Natural killer cell (primary cell): ENCODE measurements at regions not wholly inside any gene's neighbourhood (a gene's known extent, or its start where the extent isn't known, plus 50 kb on each side); places are given as distances from the start of the nearest gene placed in this dataset.
A peak's percentile ranks its signal among the peaks of the same experiment; 100 is the strongest.
"Not testable (repeated sequence)": the region's sequence is repeated elsewhere in the genome, so short reads cannot be mapped to it uniquely, and the experiment has no call there.

ENCODE experiments used
- ATAC-seq, 3 donors: fragments of 150-1000 bp in 2 of 3; fragments of 200-7000 bp in 1 of 3; cut with Tn5 transposase; 1 replicate in 1 of 3; 2 replicates in 2 of 3; pipeline ENCODE4 v1.10.0; 2021; ENCODE audit warnings: mild to moderate bottlenecking in 2 of 3, moderate library complexity in 2 of 3
- DNase-seq, 2 donors: peaks; one replicate each; pipeline versions ENCODE4 v3.0.0 to v3.0.0-alpha.2; 2013 to 2021; ENCODE audit warnings: mixed read lengths in 1 of 2
- H3K27ac ChIP-seq: one replicate; pipeline ENCODE4 v1.5.1; 2013; ENCODE audit warnings: mild to moderate bottlenecking, low read length
- H3K27me3 ChIP-seq: one replicate; pipeline ENCODE4 v1.6.1; 2013; ENCODE audit warnings: low read length; ENCODE audit not compliant: control insufficient read depth, insufficient read depth
- H3K36me3 ChIP-seq: one replicate; pipeline ENCODE4 v1.6.1; 2013; ENCODE audit warnings: low read length; ENCODE audit not compliant: control insufficient read depth, insufficient read depth
- H3K4me1 ChIP-seq: one replicate; pipeline ENCODE4 v1.6.1; 2013; ENCODE audit warnings: low read length; ENCODE audit not compliant: control insufficient read depth, insufficient read depth
- H3K4me3 ChIP-seq: one replicate; pipeline ENCODE4 v1.5.1; 2013; ENCODE audit warnings: low read length
- H3K9me3 ChIP-seq: one replicate; pipeline ENCODE4 v1.6.1; 2013; ENCODE audit warnings: low read length; ENCODE audit not compliant: control insufficient read depth, insufficient read depth
- H3K27ac Mint-ChIP-seq, 2 donors: one replicate each; pipeline ENCODE4 v1.8.0; 2022; ENCODE audit warnings: mild to moderate bottlenecking in 2 of 2, mixed read lengths in 2 of 2, moderate library complexity in 1 of 2
- H3K27me3 Mint-ChIP-seq, 2 donors: one replicate each; pipeline ENCODE4 v1.8.0; 2022; ENCODE audit warnings: low read depth in 2 of 2, mixed read lengths in 2 of 2
- H3K36me3 Mint-ChIP-seq: one replicate; pipeline ENCODE4 v1.8.0; 2022; ENCODE audit warnings: mixed read lengths
- H3K4me1 Mint-ChIP-seq, 2 donors: one replicate each; pipeline ENCODE4 v1.8.0; 2022; ENCODE audit warnings: mixed read lengths in 2 of 2
- H3K4me3 Mint-ChIP-seq: one replicate; pipeline ENCODE4 v1.8.0; 2022; ENCODE audit warnings: mild to moderate bottlenecking, moderate library complexity, mixed read lengths
- H3K9me3 Mint-ChIP-seq, 2 donors: one replicate each; pipeline ENCODE4 v1.8.0; 2022; ENCODE audit warnings: mixed read lengths in 2 of 2
- WGBS: methylation state at CpG from one replicate; pipeline ENCODE4 v1.1.7; 2013; ENCODE audit warnings: missing lambda C conversion rate; ENCODE audit not compliant: insufficient coverage; 5-methylcytosine and 5-hydroxymethylcytosine counted together
- intact Hi-C: fragments of 100-400 bp; cut with micrococcal nuclease; formaldehyde crosslinking; loops from one replicate; pipeline ENCODE4 v1.14.2; 2022
- TF ChIP-seq, protein P1 (sequence below): fragments of 200-600 bp; IDR thresholded peaks from one replicate; pipeline ENCODE4 v1.8.0; 2022; ENCODE audit warnings: antibody characterized with exemption

GRCh38 chr2:159873258-159873657 lies 75.2 kb upstream of the CD302 start:
- Mint-ChIP-seq H3K27me3 (no peaks in the 10 kb centered on the region), H3K27ac (no peak overlapping the region), H3K4me1 (peaks cover 0 to 4% of the 10 kb centered on the region in 2 donors), H3K36me3 (peaks cover 18% of the 10 kb centered on the region), H3K9me3 (no peaks in the 10 kb centered on the region), H3K4me3 (no peak overlapping the region)
- no peaks in the 10 kb centered on the region for H3K4me1 ChIP-seq
- peaks cover 52% of the 10 kb centered on the region for H3K36me3 ChIP-seq
- intact Hi-C loops, result no loop called here
- no peaks in the 10 kb centered on the region for H3K9me3 ChIP-seq
- H3K27ac ChIP-seq, result no peak overlapping the region
- H3K27me3 ChIP-seq, result no peaks in the 10 kb centered on the region
- WGBS, result 50% methylated on average over 2 of the region's 3 CpGs
- H3K4me3 ChIP-seq, result no peak overlapping the region
- ATAC-seq (peak in 1 of 3 donors; percentile 31), DNase-seq (no peak)
- TF ChIP-seq, protein P1, sequence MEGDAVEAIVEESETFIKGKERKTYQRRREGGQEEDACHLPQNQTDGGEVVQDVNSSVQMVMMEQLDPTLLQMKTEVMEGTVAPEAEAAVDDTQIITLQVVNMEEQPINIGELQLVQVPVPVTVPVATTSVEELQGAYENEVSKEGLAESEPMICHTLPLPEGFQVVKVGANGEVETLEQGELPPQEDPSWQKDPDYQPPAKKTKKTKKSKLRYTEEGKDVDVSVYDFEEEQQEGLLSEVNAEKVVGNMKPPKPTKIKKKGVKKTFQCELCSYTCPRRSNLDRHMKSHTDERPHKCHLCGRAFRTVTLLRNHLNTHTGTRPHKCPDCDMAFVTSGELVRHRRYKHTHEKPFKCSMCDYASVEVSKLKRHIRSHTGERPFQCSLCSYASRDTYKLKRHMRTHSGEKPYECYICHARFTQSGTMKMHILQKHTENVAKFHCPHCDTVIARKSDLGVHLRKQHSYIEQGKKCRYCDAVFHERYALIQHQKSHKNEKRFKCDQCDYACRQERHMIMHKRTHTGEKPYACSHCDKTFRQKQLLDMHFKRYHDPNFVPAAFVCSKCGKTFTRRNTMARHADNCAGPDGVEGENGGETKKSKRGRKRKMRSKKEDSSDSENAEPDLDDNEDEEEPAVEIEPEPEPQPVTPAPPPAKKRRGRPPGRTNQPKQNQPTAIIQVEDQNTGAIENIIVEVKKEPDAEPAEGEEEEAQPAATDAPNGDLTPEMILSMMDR, result no peak

GRCh38 chr2:159872353-159872752 lies 74.3 kb upstream of the CD302 start:
- intact Hi-C loops, result no loop called here
- Mint-ChIP-seq H3K4me3 (no peak overlapping the region), H3K4me1 (peaks cover 0 to 4% of the 10 kb centered on the region in 2 donors), H3K27ac (peak overlapping the region in 1 of 2 donors; percentile 67), H3K36me3 (peaks cover 25% of the 10 kb centered on the region), H3K9me3 (no peaks in the 10 kb centered on the region), H3K27me3 (no peaks in the 10 kb centered on the region)
- no peak for DNase-seq
- ATAC-seq, result no peak
- H3K27ac ChIP-seq, result no peak overlapping the region
- H3K27me3 ChIP-seq, result no peaks in the 10 kb centered on the region
- H3K9me3 ChIP-seq, result no peaks in the 10 kb centered on the region
- H3K4me1 ChIP-seq, result no peaks in the 10 kb centered on the region
- WGBS, result 100% methylated on average over 2 of the region's 2 CpGs
- TF ChIP-seq, protein P1, result no peak
- peaks cover 54% of the 10 kb centered on the region for H3K36me3 ChIP-seq
- no peak overlapping the region for H3K4me3 ChIP-seq

DNA sequence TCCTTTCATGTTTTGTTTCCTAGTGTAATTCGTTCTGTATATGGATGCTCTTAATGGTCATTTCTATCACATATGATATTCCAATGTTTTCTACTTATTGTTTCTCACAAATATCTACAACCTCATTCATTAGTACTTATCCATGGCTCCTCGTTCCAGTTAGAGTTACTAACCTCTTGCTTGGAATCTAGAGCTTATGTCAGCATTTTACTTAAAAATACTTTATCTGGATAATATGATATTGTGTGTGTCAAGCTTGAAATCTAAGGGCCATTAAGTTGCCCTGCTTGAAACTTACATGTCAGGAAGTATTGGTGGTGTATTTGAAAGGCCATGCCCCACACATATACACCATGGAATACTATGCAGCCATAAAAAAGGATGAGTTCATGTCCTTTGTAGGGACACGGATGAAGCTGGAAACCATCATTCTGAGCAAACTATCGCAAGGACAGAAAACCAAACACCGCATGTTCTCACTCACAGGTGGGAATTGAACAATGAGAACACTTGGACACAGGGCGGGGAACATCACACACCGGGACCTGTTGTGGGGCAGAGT lies 70.7 kb upstream of the CD302 start:
- H3K4me3 ChIP-seq, H3K27me3 ChIP-seq, intact Hi-C loops, H3K4me3 Mint-ChIP-seq, H3K27ac ChIP-seq, H3K9me3 ChIP-seq, DNase-seq, H3K27me3 Mint-ChIP-seq, H3K9me3 Mint-ChIP-seq, H3K4me1 ChIP-seq, H3K4me1 Mint-ChIP-seq, ATAC-seq, H3K27ac Mint-ChIP-seq: not testable (repeated sequence)
- 100% methylated on average over 2 of the region's 7 CpGs for WGBS
- peaks cover 60% of the 10 kb centered on the region for H3K36me3 ChIP-seq
- H3K36me3 Mint-ChIP-seq, result peaks cover 38% of the 10 kb centered on the region

DNA sequence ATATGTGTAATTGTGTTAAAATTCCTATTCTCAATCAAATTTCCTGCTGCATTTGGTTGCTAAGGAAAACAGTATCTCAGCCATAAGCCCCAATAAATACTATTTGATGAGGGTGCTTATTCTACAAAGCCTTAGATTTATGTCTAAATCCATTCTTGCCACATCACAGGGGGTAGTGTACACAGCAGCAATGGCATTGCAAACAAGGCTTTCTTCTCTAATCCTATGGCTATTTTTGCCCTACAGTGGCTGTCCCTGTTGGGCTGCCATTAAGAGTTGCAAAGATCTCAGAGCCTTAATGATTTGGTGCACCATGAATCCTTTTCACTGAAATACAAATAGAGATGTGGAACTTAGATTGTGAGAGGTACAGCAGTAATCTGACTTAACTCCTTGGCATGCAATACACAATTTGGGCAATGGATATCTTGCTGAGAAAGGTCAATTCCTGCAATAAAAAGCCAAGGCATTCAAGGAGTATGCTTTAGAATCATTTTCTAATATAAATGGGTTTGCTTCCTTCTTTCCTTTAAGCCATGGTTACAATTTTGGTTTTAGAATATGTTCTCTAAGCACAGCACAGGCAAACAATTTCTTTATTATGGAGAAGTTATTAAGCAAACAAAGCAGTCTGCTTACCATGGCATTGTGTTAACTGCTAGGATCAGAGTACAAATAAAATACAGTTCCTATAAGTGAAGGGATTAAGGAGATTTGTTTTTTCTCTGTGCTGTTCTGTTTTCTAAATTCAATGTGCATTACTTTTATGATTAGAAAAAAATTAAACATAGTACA lies 69.8 kb upstream of the CD302 start:
- Mint-ChIP-seq H3K4me3 (no peak overlapping the region), H3K36me3 (peaks cover 47% of the 10 kb centered on the region), H3K27ac (no peak overlapping the region), H3K9me3 (no peaks in the 10 kb centered on the region), H3K27me3 (no peaks in the 10 kb centered on the region), H3K4me1 (no peaks in the 10 kb centered on the region)
- TF ChIP-seq, protein P1, result no peak
- no peaks in the 10 kb centered on the region for H3K4me1 ChIP-seq
- DNase-seq (no peak), ATAC-seq (no peak)
- no peak overlapping the region for H3K4me3 ChIP-seq
- H3K27ac ChIP-seq, result no peak overlapping the region
- H3K36me3 ChIP-seq, result peaks cover 58% of the 10 kb centered on the region
- H3K9me3 ChIP-seq, result no peaks in the 10 kb centered on the region
- intact Hi-C loops, result no loop called here
- H3K27me3 ChIP-seq, result no peaks in the 10 kb centered on the region
